ENCODE measurements at regions not wholly inside any gene's neighbourhood (a gene's known extent, or its start where the extent isn't known, plus 50 kb on each side); places are given as distances from the start of the nearest gene placed in this dataset.

DNA sequence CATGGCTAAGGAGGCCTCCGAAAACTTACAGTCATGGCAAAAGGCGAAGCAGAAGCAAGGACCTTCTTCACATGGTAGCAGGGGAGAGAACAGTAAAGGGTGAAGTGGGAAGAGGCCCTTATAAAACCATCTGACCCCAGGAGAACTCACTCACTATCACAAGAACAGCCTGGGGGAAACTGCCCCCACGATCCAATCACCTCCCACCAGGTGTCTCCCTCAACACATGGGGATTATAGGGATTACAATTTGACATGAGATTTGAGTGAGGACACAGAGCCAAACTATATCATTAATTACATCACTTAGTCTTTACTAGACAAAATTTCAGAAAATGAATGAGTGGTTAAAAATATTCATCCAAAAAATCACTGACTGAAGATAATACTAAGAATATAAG, 453.6 kb downstream of the COL12A1 start:
- TF ChIP-seq GATA2 (IDR thresholded peaks at IDR 0.05; ENCODE audit: low read depth, low read length): no peak
- no peak for TF ChIP-seq GATA3 (IDR thresholded peaks at IDR 0.05; ENCODE audit: low read depth, low read length)

DNA sequence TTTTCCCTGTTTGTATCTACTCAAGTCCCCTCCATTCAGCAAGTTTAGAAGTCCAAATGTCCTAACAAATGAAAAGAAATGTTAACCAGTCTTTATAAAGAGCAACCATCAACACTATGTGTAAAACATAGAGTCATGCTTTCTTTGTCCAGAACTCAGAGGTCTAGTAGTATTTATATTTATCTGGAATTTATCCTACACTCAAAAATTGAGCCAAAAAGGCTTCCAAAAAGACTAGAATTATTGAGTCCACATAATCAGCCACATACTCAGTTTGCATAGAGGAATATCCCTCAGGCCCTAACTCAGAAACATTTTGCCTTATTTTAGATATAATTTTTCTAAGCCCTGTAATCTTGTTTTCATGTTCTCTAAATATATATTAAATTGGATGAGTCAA, 455.0 kb downstream of the COL12A1 start:
- TF ChIP-seq GATA2 (IDR thresholded peaks at IDR 0.05; ENCODE audit: low read depth, low read length) (no peak), GATA3 (IDR thresholded peaks at IDR 0.05; ENCODE audit: low read depth, low read length) (no peak)

DNA sequence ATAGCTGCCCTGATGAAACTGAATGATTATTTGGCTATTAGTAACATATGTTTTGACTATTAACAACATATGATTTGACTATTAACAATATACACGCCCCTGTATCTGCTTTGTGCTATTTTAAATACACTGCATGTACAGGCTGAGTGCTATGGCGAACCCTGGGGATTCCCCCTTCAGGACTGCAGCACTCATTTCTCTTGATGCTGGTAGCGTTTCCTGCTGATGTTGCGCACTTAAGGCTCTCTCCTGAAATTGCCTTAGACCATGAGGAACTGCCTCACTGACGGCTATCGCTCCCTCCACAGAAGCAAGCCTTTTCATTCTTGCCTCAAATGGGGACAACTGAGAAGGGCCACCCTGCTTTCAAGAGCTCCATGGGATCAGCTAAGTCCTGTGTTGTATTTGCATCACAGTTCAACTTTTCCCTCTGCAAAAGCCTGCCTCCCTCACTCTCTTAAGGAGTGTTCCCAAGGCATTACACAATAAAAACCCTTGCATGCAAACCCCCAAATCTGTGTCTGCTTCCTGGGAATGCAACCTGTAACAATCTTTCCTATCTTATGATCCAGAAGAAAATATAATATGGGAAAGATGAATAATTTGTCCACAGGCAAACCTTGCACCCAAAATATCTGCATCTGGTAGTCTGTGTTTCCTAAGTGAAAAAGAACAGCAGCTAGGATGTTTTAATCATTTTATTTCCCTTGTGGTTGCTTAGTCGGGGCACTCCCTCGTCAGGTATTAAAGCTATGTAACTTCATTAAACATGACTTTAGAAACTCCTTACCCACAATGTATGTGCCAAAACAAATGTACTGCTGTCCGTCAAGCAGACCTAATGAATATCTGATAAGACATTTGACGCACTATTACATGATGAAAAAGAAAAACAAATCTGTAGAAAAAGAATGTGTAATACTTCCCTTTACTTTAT, 456.4 kb downstream of the COL12A1 start:
- no peak for TF ChIP-seq GATA3 (IDR thresholded peaks at IDR 0.05; ENCODE audit: low read depth, low read length)
- no peak for TF ChIP-seq GATA2 (IDR thresholded peaks at IDR 0.05; ENCODE audit: low read depth, low read length)

DNA sequence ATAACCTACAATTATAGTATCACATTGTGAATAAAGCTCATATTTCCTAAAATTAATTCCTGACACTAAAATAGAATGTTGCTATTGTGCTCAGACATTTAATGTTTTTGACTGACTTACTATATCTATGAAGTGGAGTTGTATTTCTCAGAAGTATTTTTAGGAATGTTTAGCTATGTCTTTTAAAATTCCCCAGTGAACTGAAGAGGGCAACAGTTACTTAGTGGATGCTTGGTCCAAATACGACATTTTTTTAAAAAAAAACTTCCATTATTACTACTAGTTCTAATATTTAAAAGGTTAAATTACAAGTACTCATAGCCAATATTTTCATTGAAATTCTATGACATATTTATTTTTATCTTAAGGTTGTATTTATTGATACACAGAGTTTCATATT, 460.2 kb downstream of the COL12A1 start:
- no peak for TF ChIP-seq GATA2 (IDR thresholded peaks at IDR 0.05; ENCODE audit: low read depth, low read length)
- no peak for TF ChIP-seq GATA3 (IDR thresholded peaks at IDR 0.05; ENCODE audit: low read depth, low read length)

DNA sequence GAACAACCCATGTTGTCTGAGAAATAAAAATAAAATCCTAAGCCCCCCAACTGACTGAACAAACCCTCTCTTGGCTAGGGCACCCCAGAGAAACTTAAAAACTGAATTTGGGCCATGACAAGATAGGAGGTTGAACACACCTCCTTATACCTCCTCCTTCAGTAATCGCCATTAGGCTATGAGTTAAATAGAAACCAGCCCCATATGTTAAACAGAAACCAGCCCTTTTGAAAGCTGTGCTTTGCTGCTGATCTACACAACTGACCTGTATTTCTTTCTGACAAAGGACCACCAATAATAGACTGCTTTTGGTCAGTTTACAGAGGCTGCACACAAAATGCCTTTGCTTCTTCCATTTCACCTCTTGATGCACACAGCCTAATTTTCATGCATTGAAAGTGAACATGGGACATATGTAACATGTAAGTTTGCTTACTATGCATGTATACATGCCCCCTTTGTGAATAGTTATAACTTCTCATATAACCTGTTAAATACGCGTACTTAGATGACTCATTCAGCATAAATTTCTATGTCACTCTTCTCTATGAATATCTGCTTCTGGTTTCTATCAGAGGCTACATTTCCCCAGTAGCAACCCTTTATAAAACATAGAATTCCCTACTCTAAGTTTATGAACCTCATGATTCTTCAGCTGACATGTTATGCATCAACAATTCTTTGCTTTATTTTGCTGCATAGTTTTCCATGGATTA, 462.9 kb downstream of the COL12A1 start:
- TF ChIP-seq GATA2 (IDR thresholded peaks at IDR 0.05; ENCODE audit: low read depth, low read length) (no peak), GATA3 (IDR thresholded peaks at IDR 0.05; ENCODE audit: low read depth, low read length) (no peak)

DNA sequence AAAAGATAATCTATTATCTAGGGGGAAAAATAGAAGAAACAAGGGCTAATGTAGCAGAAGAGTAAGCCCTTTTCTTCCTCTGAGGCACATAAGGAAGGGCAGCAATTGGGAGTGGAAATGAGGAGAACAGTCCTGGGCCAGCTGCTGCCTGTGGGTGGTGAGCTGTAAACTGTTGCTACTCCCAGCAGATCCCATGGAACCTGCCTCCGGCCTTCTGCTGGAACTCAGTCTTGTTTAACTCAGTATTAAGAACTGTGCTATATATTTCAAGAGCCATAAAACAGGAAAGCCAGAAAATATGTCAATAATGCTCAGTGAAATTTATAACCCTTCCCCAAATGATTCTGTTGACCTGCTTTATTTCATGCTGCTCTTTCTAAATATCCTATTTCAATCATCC, 464.2 kb downstream of the COL12A1 start:
- no peak for TF ChIP-seq GATA2 (IDR thresholded peaks at IDR 0.05; ENCODE audit: low read depth, low read length)
- TF ChIP-seq GATA3 (IDR thresholded peaks at IDR 0.05; ENCODE audit: low read depth, low read length): no peak

DNA sequence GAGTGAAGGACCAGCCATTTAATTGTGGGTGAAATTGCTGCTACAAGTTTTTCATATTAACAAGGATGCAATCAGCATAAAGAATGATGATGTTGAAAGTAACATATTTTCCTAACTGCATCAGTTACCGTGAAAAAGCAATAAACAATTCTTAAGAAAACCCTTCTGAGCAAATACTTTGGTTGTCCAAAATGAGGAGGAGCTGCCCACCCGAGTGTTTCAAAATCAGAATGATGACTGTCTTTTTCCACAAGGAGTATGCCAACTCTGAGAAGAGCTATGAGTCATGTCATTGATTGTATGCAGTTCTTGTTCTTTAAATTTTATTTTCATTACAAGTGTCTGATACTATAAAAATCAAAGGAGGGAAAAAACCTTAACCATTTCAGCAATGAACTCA, 470.5 kb downstream of the COL12A1 start:
- no peak for TF ChIP-seq GATA2 (IDR thresholded peaks at IDR 0.05; ENCODE audit: low read depth, low read length)
- no peak for TF ChIP-seq GATA3 (IDR thresholded peaks at IDR 0.05; ENCODE audit: low read depth, low read length)

DNA sequence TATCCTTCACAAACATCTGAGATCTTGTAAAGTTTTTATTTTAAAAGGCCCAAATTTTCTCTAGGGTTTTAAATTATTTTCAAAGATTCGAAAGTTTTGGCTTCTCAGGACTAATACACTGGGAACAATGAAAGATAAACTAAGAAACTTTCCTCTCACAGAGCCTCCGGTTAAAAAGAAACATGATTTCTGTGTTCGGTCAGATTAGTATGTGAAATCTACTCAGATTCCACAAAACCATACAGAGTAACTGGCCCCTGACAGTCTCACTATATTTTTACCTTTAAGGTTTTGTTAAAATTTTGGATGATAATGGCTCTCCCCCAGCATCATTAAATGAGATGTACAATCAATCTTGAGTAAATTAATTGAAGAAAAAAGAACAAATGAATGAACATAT, 471.0 kb downstream of the COL12A1 start:
- no peak for TF ChIP-seq GATA2 (IDR thresholded peaks at IDR 0.05; ENCODE audit: low read depth, low read length)
- TF ChIP-seq GATA3 (IDR thresholded peaks at IDR 0.05; ENCODE audit: low read depth, low read length): no peak

DNA sequence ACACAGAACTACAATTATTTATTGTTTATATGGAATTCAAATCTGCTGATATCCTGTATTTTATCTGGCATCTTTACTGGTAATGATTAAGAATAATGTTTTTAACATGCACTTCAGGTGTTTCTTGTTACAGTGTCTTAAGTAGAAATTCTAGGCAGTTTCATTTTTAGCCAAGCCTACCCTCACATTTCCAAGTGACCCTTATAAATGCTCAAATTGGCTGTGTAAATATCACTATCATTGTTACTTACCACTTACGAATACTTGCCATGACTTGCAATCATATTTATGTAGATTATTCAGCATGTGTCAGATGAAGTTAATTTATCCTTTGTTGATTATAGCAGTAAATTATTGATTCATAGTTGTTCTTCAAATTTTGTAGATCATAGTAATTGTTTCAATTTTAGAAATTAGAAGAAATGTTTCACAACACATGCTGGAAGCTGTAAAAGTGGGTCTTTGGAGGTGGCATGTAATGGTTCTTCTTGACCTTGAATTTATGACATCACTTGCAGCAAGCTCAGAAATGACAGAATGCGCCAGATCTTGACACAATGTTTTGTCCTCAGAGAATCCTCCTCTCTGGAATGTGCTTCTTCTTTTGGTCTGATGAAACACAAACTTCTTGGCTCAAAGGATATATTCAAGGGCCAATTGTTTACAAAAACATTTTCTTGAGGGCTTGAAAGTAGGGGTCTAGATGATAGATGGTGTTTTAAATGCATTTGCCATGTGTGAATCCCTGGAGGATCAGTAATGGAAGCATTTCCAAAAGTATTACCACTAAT, 471.8 kb downstream of the COL12A1 start:
- TF ChIP-seq GATA3 (IDR thresholded peaks at IDR 0.05; ENCODE audit: low read depth, low read length): no peak
- TF ChIP-seq GATA2 (IDR thresholded peaks at IDR 0.05; ENCODE audit: low read depth, low read length): no peak

DNA sequence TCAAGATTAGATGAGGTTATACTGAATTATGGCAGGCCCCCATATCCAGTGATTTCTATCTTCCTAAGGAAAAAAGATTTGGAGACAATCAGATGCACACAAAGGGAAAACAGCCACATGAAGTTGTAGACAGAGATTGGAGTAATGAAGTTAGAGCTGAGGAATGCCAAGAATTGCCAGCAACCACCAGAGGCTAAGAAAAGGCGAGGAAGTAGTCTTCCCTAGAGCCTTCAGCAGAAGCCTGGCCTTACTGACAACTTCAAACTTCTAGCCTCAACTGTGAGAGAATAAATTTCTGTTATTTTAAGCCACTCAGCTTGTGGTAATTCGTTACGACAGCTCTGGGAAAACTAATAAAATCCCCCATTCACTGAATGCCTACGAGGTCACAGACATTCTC, 473.9 kb downstream of the COL12A1 start:
- TF ChIP-seq GATA3 (IDR thresholded peaks at IDR 0.05; ENCODE audit: low read depth, low read length): no peak
- no peak for TF ChIP-seq GATA2 (IDR thresholded peaks at IDR 0.05; ENCODE audit: low read depth, low read length)

DNA sequence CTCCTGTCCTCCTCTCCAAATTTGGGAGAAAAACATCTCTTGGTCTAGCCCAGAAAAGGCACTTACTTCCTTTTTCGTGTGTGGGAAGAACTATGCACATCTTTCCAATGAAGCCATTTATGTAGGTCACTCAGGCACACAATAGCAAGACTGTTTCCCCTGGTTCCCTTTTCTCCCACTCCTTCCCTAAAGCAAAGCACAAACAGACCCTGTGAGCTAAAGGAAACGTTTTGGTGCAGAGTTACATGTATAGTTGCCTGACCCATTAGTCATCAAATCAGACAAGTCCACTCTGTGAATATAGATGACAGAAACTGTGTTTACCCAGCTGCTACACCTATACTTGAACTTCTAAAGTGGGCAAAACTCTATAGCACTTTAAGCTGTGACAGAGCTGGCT, 474.6 kb downstream of the COL12A1 start:
- no peak for TF ChIP-seq GATA2 (IDR thresholded peaks at IDR 0.05; ENCODE audit: low read depth, low read length)
- no peak for TF ChIP-seq GATA3 (IDR thresholded peaks at IDR 0.05; ENCODE audit: low read depth, low read length)

DNA sequence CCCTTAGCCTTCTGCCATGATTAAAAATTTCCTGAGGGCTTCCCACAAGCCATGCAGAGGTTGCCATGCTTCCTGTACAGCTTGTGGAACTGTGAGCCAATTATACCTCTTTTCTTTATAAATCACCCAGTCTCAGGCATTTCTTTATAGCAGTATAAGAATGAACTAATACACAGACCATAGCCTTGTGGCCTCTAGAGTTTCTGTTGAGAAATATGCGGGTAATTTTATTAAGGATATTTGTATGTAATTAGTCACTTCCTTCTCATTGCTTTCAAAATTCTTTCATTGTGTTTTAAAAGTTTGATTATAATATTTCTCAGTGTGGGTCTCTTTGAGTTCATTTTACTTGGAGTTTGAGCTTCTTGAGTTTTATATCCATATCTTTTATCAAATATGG, 484.9 kb downstream of the COL12A1 start:
- TF ChIP-seq GATA2 (IDR thresholded peaks at IDR 0.05; ENCODE audit: low read depth, low read length): no peak
- no peak for TF ChIP-seq GATA3 (IDR thresholded peaks at IDR 0.05; ENCODE audit: low read depth, low read length)

DNA sequence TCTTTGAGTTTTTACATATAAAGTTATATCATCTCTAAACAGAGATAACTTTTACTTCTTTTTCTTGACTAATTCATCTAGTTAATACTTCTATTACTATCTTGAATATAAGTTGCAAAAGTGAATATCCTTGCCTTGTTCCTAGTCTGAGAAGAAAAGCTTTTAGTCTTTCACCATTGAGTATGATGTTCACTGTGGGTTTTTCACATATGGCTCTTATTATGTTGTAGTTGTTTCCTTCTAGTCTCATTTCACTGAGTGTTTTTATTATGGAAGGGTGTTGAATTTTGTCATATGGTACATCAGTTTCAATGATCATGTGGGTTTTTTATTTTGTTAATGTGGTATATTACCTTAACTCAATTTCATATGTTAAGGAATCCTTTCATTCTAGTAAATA, 488.3 kb downstream of the COL12A1 start:
- TF ChIP-seq GATA3 (IDR thresholded peaks at IDR 0.05; ENCODE audit: low read depth, low read length) (no peak), GATA2 (IDR thresholded peaks at IDR 0.05; ENCODE audit: low read depth, low read length) (no peak)

Data from SH-SY5Y (cell line).